NCI-H2171 treated with DMSO at 0.1 percent for 48 hours (cell line): ENCODE measurements at regions not wholly inside any gene's neighbourhood (a gene's known extent, or its start where the extent isn't known, plus 50 kb on each side); places are given as distances from the start of the nearest gene placed in this dataset.

Source experiments
- DNase-seq: peaks from one replicate; lab custom pipeline; 2025; lab: John Stamatoyannopoulos, UW

DNA sequence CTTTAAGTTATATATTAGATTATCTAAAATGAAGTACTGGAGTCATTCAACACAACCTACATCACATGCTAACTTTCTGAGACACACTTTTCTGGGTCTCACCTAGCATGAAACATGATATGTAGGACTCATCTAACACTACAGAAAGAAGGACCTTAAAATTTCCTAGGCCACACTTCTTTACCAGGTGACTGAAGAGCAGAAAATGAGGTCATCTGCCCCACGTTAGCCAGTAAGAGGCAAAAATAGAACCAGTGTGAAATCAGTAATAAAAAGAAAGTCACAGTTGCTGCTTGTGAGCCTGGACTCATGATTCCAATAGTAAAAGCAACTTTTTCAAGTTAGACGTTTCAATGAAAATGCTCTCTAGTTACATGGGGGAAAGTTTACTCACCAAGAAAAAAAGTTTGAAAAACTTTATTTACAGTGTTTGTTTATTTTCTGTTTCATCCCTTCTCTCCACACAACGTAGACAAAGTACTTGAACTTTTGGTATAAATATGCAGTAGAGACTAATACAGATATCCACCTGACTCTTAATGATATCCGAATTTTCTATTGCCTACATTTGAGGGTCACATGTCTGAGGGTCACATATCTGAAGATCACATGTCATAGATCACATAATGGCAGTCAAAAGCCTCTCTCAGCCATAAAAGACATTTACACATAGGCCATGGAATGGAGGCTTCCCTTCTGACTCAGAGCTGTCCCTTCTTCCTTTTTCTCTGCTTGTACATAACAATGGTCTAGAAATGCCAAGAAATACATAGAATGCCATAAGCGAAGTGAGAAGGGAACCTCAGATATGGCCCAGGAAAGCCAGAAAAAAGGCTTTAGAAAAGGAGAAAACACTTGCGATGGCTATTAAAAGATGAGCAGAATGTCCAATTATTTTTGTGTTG is 362.9 kb downstream of the ZEB2 start:
- DNase-seq, result no peak

GRCh38 chr2:144154205-144154604 is 365.7 kb downstream of the ZEB2 start:
- no peak for DNase-seq

- DNase-seq, result no peak
Measured at GRCh38 chr2:144152817-144153271, 367.1 kb downstream of the ZEB2 start.

DNA sequence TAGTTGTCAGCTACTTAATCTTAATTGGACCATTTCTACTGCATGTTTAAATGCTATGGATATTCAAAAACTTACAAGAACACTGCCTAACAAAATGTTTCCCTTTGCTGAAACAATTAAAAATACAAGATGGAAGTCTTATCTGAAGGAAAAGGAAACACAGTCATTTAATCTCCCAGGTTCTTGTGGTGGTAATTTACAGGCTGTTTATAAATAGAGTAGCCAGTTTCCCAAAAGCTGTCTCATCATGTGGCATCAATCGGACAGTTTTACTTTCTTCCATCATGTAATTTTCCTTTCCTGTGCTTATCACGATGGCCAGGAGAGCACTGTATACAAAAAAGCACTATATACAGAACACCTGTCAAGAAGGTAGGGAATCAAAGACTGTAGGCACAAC is 368.1 kb downstream of the ZEB2 start:
- no peak for DNase-seq

GRCh38 chr2:144151405-144151804 is 368.5 kb downstream of the ZEB2 start:
- no peak for DNase-seq

DNA sequence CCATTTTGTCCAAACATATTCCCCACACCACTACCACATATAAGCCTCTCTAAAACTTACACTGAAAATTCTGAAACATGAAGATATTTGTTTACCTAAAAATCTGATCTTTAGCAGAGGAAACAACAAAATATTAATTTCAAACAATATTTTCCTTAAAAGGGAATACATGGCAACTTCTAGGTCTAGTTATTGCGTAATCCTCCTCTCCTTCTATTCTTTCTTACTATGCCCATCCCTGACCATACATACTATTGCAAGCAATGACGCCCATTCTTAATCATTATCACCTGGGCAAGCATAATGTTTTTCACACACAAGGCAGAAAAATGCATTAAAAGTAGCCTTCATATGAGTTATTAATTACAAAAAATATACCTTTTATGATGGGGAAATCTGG is 372.6 kb downstream of the ZEB2 start:
- no peak for DNase-seq

- no peak for DNase-seq
Measured at GRCh38 chr2:144146876-144147275, 373.0 kb downstream of the ZEB2 start.

- no peak for DNase-seq
Measured at GRCh38 chr2:144146076-144146475, 373.8 kb downstream of the ZEB2 start.

GRCh38 chr2:144143294-144144151 is 376.4 kb downstream of the ZEB2 start:
- DNase-seq, result no peak

- DNase-seq, result no peak
Measured at GRCh38 chr2:144140891-144141290, 379.0 kb downstream of the ZEB2 start.

- no peak for DNase-seq
Measured at GRCh38 chr2:144137705-144138428, 382.1 kb downstream of the ZEB2 start.

GRCh38 chr2:144137272-144137671 is 382.6 kb downstream of the ZEB2 start:
- DNase-seq, result no peak

DNA sequence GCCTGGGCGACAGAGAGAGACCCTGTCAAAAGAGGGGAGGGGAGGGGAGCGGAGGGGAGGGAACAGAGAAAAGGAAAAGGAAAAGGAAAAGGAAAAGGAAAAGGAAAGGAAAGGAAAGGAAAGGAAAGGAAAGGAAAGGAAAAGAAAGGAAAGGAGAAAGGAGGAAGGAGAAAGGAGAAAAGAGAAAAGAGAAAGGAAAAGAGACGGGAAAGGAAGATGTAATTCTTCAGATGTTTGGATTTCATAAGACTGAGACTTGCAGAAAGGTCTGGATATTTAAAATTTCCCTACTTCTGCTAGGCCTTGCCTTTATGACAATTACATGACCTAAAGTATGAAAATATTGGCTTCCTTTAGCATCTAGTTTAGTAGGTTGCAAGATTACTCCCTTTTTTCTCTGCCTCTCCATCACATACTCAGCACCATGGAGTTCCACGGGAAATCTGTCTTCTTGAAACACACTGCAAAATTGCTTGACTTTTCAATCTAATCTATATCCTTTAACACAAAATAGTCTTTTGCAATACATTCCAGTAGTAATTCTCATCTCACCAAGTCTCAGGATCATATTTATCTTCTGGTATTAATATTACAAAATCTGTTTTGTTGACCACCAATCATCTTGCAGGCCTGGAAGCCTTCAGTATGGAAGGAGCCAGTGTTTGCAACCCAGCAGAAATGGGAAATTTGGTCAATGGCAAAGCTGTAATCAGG is 383.5 kb downstream of the ZEB2 start:
- no peak for DNase-seq

GRCh38 chr2:144133936-144134665 is 385.8 kb downstream of the ZEB2 start:
- DNase-seq, result peak; percentile 47

DNA sequence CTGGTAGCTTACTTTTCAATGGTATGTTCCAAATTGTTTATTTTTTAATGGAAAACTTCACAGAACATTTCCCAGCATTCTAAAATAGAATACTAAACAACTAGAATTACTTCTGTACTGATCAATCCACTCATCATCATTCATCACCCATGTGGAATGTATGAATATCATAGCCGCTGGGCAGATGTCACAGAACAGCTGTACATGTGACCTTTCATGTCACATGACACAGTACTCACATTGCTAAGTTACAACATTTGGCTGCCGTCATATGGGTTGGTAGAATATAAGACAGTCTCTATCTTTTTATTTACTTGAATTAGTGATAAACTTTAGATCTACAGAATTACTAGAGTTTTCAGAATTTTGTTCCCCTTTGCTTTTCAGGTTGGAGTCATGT is 387.6 kb downstream of the ZEB2 start:
- no peak for DNase-seq

DNA sequence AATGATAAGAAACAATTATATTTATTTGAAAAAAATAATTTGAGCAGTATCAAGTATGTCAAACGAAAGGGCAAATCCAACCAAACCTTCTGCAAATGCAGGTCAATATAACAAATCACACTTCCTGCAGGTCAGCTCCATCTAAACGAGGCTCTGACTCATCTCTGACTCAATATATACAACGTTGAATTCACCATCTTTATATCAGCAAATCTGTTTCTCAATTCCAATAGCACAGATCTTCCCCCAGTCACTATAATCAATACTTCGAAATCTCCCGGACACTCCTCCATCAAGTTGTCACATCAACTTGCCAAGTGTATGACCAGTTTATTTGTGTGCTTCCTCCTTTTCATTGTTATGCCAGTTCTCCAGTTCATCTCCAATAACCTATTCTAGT is 388.9 kb downstream of the ZEB2 start:
- no peak for DNase-seq

DNA sequence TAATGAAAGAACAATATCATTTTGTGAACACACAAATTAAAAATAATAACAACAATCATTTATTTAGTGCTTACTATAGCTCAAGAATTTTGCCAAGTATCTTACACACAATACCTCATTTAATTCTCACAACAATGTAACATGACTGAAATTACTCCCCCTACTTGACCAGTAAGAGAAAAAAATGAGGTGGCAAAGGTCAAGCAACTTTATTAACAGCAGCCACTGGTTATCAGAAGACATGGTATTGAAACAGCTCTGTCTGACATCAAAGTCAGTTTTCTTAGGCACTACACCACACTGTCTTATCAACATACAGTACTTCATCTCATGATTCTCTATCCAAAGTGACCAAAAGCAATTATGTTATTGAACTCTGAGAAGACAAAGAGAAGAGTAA is 389.4 kb downstream of the ZEB2 start:
- no peak for DNase-seq

DNA sequence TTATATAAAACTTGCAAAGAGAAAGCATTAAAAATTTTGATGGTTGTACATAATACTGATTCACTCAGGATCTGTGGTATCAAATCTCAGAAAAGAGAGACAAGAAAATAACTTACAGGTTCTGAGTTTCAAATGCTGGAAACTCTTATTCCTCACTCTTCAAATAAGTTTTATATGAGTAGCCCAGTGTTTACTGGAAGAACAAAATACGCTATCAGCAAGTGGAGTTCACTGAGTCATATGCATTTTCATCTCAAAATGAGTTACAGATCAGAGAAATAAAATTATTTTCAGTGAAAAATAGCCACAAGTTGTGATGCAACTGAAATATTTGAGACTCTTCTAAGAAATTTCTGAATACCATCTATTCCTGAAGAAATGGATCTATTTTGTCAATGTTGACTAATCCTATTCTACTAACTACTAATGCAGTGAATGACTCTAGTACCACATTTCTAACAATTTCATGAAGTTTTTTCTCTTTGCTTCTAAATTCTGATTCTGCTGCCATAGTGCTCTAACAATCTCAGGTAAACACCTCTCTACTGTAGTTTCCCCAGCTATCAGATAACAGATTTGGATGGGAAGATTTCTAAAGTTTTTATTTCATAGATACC is 391.7 kb downstream of the ZEB2 start:
- DNase-seq, result no peak

GRCh38 chr2:144127693-144128092 is 392.2 kb downstream of the ZEB2 start:
- DNase-seq, result no peak

DNA sequence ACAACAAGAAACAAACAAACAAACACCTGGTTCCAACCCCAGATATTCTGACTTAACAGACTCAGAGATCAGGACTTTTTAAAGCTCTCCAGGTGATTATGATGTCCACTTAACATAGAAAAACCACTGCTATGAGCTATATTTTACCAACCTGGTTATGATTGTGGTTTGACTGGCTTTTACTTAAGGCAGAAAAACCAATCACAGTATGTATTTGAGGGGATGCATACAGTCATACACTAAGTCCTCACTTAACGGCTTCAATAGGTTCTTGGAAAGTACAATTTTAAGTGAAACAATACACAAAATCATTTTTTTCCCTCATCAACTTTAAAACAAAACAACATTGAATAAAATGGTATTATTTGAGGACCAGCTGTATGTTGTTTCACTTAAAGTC is 393.6 kb downstream of the ZEB2 start:
- no peak for DNase-seq

GRCh38 chr2:144125751-144126150 is 394.2 kb downstream of the ZEB2 start:
- DNase-seq, result no peak
